Glutamatergic neuron (in vitro differentiated cells): ENCODE measurements at regions not wholly inside any gene's neighbourhood (a gene's known extent, or its start where the extent isn't known, plus 50 kb on each side); places are given as distances from the start of the nearest gene placed in this dataset.
A peak's percentile ranks its signal among the peaks of the same experiment; 100 is the strongest.

Experiments
- DNase-seq: peaks from one replicate; pipeline ENCODE4 v3.0.0; 2022
- H3K27ac Mint-ChIP-seq: one replicate; pipeline ENCODE4 v1.8.0; 2020; ENCODE audit warnings: mild to moderate bottlenecking, mixed read lengths, inconsistent platforms; ENCODE audit not compliant: unreplicated experiment
- H3K27me3 Mint-ChIP-seq: one replicate; pipeline ENCODE4 v1.8.0; 2020; ENCODE audit warnings: mild to moderate bottlenecking, moderate library complexity, mixed read lengths, inconsistent platforms; ENCODE audit not compliant: unreplicated experiment
- H3K36me3 Mint-ChIP-seq: one replicate; pipeline ENCODE4 v1.8.0; 2020; ENCODE audit warnings: mild to moderate bottlenecking, mixed read lengths, inconsistent platforms; ENCODE audit not compliant: unreplicated experiment
- H3K4me1 Mint-ChIP-seq: one replicate; pipeline ENCODE4 v1.8.0; 2020; ENCODE audit warnings: mild to moderate bottlenecking, low read depth, mixed read lengths, inconsistent platforms; ENCODE audit not compliant: unreplicated experiment
- H3K4me3 Mint-ChIP-seq: one replicate; pipeline ENCODE4 v1.8.0; 2020; ENCODE audit warnings: mild to moderate bottlenecking, mixed read lengths, inconsistent platforms; ENCODE audit not compliant: unreplicated experiment
- H3K9me3 Mint-ChIP-seq: one replicate; pipeline ENCODE4 v1.8.0; 2020; ENCODE audit warnings: mild to moderate bottlenecking, moderate library complexity, mixed read lengths, inconsistent platforms; ENCODE audit not compliant: unreplicated experiment
- CTCF ChIP-seq: fragments of 200-600 bp; sonication (generic); IDR thresholded peaks from one replicate; pipeline ENCODE4 v1.5.0; 2021; ENCODE audit not compliant: partially characterized antibody, unreplicated experiment

GRCh38 chr20:58600756-58601155 lies 50.3 kb upstream of the STX16 start:
- Mint-ChIP-seq H3K27me3 (no peaks in the 10 kb centered on the region), H3K36me3 (peaks cover 6% of the 10 kb centered on the region), H3K9me3 (peaks cover 4% of the 10 kb centered on the region)

GRCh38 chr20:58599966-58600365 lies 51.1 kb upstream of the STX16 start:
- H3K4me1 Mint-ChIP-seq, result peaks cover 22% of the 10 kb centered on the region
- no peak for DNase-seq
- no peak overlapping the region for H3K27ac Mint-ChIP-seq
- H3K9me3 Mint-ChIP-seq, result peaks cover 4% of the 10 kb centered on the region
- H3K27me3 Mint-ChIP-seq, result no peaks in the 10 kb centered on the region
- peaks cover 6% of the 10 kb centered on the region for H3K36me3 Mint-ChIP-seq
- no peak for TF ChIP-seq CTCF
- H3K4me3 Mint-ChIP-seq, result no peak overlapping the region

More at GRCh38 chr20:58600756-58601155, 50.3 kb upstream of the STX16 start:
- no peak overlapping the region for H3K27ac Mint-ChIP-seq
- TF ChIP-seq CTCF, result no peak
- DNase-seq, result no peak
- peaks cover 23% of the 10 kb centered on the region for H3K4me1 Mint-ChIP-seq
- no peak overlapping the region for H3K4me3 Mint-ChIP-seq

GRCh38 chr20:58598211-58599015 lies 52.7 kb upstream of the STX16 start:
- H3K9me3 Mint-ChIP-seq, result peaks cover 4% of the 10 kb centered on the region
- DNase-seq, result no peak
- H3K4me1 Mint-ChIP-seq, result peaks cover 12% of the 10 kb centered on the region
- TF ChIP-seq CTCF, result no peak
- H3K27me3 Mint-ChIP-seq, result no peaks in the 10 kb centered on the region
- no peak overlapping the region for H3K4me3 Mint-ChIP-seq
- peaks cover 3% of the 10 kb centered on the region for H3K36me3 Mint-ChIP-seq
- peak overlapping the region; percentile 33 for H3K27ac Mint-ChIP-seq

GRCh38 chr20:58597249-58597891 lies 53.7 kb upstream of the STX16 start:
- Mint-ChIP-seq H3K4me1 (peaks cover 12% of the 10 kb centered on the region), H3K27me3 (no peaks in the 10 kb centered on the region), H3K36me3 (peaks cover 3% of the 10 kb centered on the region), H3K4me3 (peak overlapping the region; percentile 60), H3K9me3 (peaks cover 4% of the 10 kb centered on the region), H3K27ac (peak overlapping the region; percentile 76)
- DNase-seq, result no peak
- no peak for TF ChIP-seq CTCF

- Mint-ChIP-seq H3K27ac (peak overlapping the region; percentile 76), H3K9me3 (peaks cover 4% of the 10 kb centered on the region)
Observed at GRCh38 chr20:58596750-58597248, 54.3 kb upstream of the STX16 start.

More at GRCh38 chr20:58596750-58597248, 54.3 kb upstream of the STX16 start:
- TF ChIP-seq CTCF, result no peak
- Mint-ChIP-seq H3K27me3 (peaks cover 2% of the 10 kb centered on the region), H3K4me3 (no peak overlapping the region), H3K36me3 (peaks cover 3% of the 10 kb centered on the region), H3K4me1 (peaks cover 12% of the 10 kb centered on the region)
- peak; percentile 43 for DNase-seq
